HCT116 (cell line): ENCODE measurements at regions not wholly inside any gene's neighbourhood (a gene's known extent, or its start where the extent isn't known, plus 50 kb on each side); places are given as distances from the start of the nearest gene placed in this dataset.
"Not testable (repeated sequence)": the region's sequence is repeated elsewhere in the genome, so short reads cannot be mapped to it uniquely, and the experiment has no call there.

ENCODE experiments used
- ATAC-seq: fragments of 200-7000 bp; cut with Tn5 transposase; 2 replicates; pipeline ENCODE4 v1.9.1; 2020; ENCODE audit warnings: mild to moderate bottlenecking, moderate library complexity
- BruUV-seq: library from RNA; stranded (reverse); fragments of 400-500 nt; replicated peaks from 2 replicates; lab custom pipeline; 2021; lab: Mats Ljungman, UMichigan
- CTCF ChIA-PET: fragments of 300-600 bp; sonication (Branson Sonifier 250); formaldehyde crosslinking; loops from one replicate; lab custom pipeline; 2021; ENCODE audit warnings: antibody characterized with exemption; lab: Charles Lee
- POLR2A ChIA-PET: fragments of 300-600, 350-600 bp; sonication (Branson Sonifier 250); formaldehyde crosslinking; loops from one replicate; lab custom pipeline; 2021; ENCODE audit warnings: antibody characterized with exemption; lab: Charles Lee
- RAD21 ChIA-PET, 2 experiments: fragments of 300-600 bp; sonication (Branson Sonifier 250); formaldehyde crosslinking; loops; one replicate each; lab custom pipeline; 2023; ENCODE audit warnings: low total read pairs in 2 of 2; ENCODE audit not compliant: uncharacterized antibody in 2 of 2, unreplicated experiment in 2 of 2, low non-redundant PET in 1 of 2; lab: Charles Lee
- DNase-seq: peaks from one replicate; pipeline ENCODE4 v3.0.0-alpha.2; 2010; ENCODE audit warnings: low read depth, low spot score
- H2AFZ ChIP-seq: fragments of 200-600 bp; shearing (Covaris generic), sonication (generic); 2 replicates; pipeline ENCODE4 v1.6.1; 2017; ENCODE audit warnings: low read depth, mixed run types, mixed read lengths, antibody characterized with exemption, low read length; ENCODE audit not compliant: poor library complexity, severe bottlenecking
- H3K27ac ChIP-seq: 2 replicates; pipeline ENCODE4 v1.5.1; 2012; ENCODE audit warnings: low read depth, low read length
- H3K27me3 ChIP-seq: fragments of 200-600 bp; sonication (generic); 2 replicates; pipeline ENCODE4 v1.6.1; 2016; ENCODE audit warnings: mixed run types, low read length, mixed read lengths; ENCODE audit not compliant: insufficient read depth
- H3K36me3 ChIP-seq, 2 experiments: fragments of 200-500 bp in 1 of 2; fragments of 200-600 bp in 1 of 2; sonication (Bioruptor generic) in 1 of 2; sonication (generic) in 1 of 2; 2 replicates each; pipeline versions ENCODE4 v1.5.1 to v1.6.1; 2014 to 2016; ENCODE audit warnings: low read length in 2 of 2, inconsistent platforms in 1 of 2, mixed read lengths in 1 of 2, mixed run types in 1 of 2; ENCODE audit not compliant: insufficient read depth in 2 of 2, control insufficient read depth in 1 of 2
- H3K4me1 ChIP-seq, 2 experiments: fragments of 200-600 bp in 1 of 2; sonication (generic) in 1 of 2; 2 replicates each; pipeline versions ENCODE4 v1.5.1 to v1.6.1; 2012 to 2017; ENCODE audit warnings: low read length in 2 of 2, inconsistent platforms in 1 of 2, mild to moderate bottlenecking in 1 of 2, mixed read lengths in 1 of 2, mixed run types in 1 of 2, moderate library complexity in 1 of 2; ENCODE audit not compliant: insufficient read depth in 2 of 2, control insufficient read depth in 1 of 2
- H3K4me2 ChIP-seq: fragments of 200-600 bp; sonication (generic); 2 replicates; pipeline ENCODE4 v1.6.1; 2017; ENCODE audit warnings: mixed run types, low read length, mixed read lengths
- H3K4me3 ChIP-seq, 2 experiments: fragments of 200-600 bp in 1 of 2; sonication (generic) in 1 of 2; replicated peaks in 1 of 2; 2 replicates each; pipeline ENCODE4 v1.5.1; 2011 to 2016; ENCODE audit warnings: low read length in 2 of 2, control low read depth in 1 of 2, low read depth in 1 of 2, mild to moderate bottlenecking in 1 of 2, mixed read lengths in 1 of 2, mixed run types in 1 of 2
- H3K79me2 ChIP-seq: fragments of 200-600 bp; sonication (generic); 2 replicates; pipeline ENCODE4 v1.6.1; 2017; ENCODE audit warnings: mild to moderate bottlenecking, mixed run types, low read length, moderate library complexity, mixed read lengths; ENCODE audit not compliant: insufficient read depth
- H3K9ac ChIP-seq: fragments of 200-600 bp; sonication (generic); 2 replicates; pipeline ENCODE4 v1.6.1; 2016; ENCODE audit warnings: low read length, mixed read lengths
- H3K9me2 ChIP-seq: fragments of 200-600 bp; sonication (generic), shearing (Covaris generic); 2 replicates; pipeline ENCODE4 v1.6.1; 2017; ENCODE audit warnings: mixed run types, mild to moderate bottlenecking, moderate library complexity; ENCODE audit not compliant: insufficient read depth
- H3K9me3 ChIP-seq, 2 experiments: fragments of 200-500 bp in 1 of 2; fragments of 200-600 bp in 1 of 2; sonication (Bioruptor generic) in 1 of 2; sonication (generic) in 1 of 2; 2 replicates each; pipeline ENCODE4 v1.6.1; 2014 to 2017; ENCODE audit warnings: low read length in 2 of 2, mixed read lengths in 2 of 2, inconsistent platforms in 1 of 2, low read depth in 1 of 2, mild to moderate bottlenecking in 1 of 2, mixed run types in 1 of 2, moderate library complexity in 1 of 2; ENCODE audit not compliant: control insufficient read depth in 1 of 2, insufficient read depth in 1 of 2
- H4K20me1 ChIP-seq: fragments of 200-600 bp; sonication (generic), shearing (Covaris generic); 2 replicates; pipeline ENCODE4 v1.6.1; 2017; ENCODE audit warnings: mixed run types, mild to moderate bottlenecking, moderate library complexity; ENCODE audit not compliant: insufficient read depth
- CBX3 ChIP-seq: IDR thresholded peaks from 2 replicates; pipeline ENCODE4 v1.6.1; 2012; ENCODE audit warnings: low read depth
- CEBPB ChIP-seq: IDR thresholded peaks from 2 replicates; pipeline ENCODE4 v1.6.1; 2012; ENCODE audit warnings: low read depth
- EGR1 ChIP-seq: IDR thresholded peaks from 2 replicates; pipeline ENCODE4 v1.6.1; 2012; ENCODE audit warnings: low read depth
- EZH2 ChIP-seq: fragments of 200-600 bp; sonication (generic); IDR thresholded peaks from 2 replicates; pipeline ENCODE4 v1.6.1; 2017; ENCODE audit warnings: antibody characterized with exemption, mixed run types
- EZH2phosphoT487 ChIP-seq: fragments of 200-600 bp; IDR thresholded peaks from 2 replicates; pipeline ENCODE4 v1.6.1; 2018; ENCODE audit warnings: antibody characterized with exemption, borderline replicate concordance
- FOSL1 ChIP-seq: IDR thresholded peaks from 2 replicates; pipeline ENCODE4 v1.6.1; 2012; ENCODE audit warnings: low read depth
- POLR2AphosphoS5 ChIP-seq: IDR thresholded peaks from 2 replicates; pipeline ENCODE4 v1.6.1; 2011; ENCODE audit warnings: mild to moderate bottlenecking, low read depth, low read length, moderate library complexity
- RAD21 ChIP-seq: IDR thresholded peaks from 2 replicates; pipeline ENCODE4 v1.6.1; 2012; ENCODE audit warnings: low read depth, mild to moderate bottlenecking
- SP1 ChIP-seq: IDR thresholded peaks from 2 replicates; pipeline ENCODE4 v1.6.1; 2012; ENCODE audit warnings: low read depth
- SRF ChIP-seq: IDR thresholded peaks from 2 replicates; pipeline ENCODE4 v1.6.1; 2012; ENCODE audit warnings: low read depth
- YY1 ChIP-seq: IDR thresholded peaks from 2 replicates; pipeline ENCODE4 v1.6.1; 2011; ENCODE audit warnings: low read length, low read depth, moderate library complexity, mild to moderate bottlenecking; ENCODE audit not compliant: insufficient replicate concordance; ENCODE audit errors: extremely low read depth
- ZFX ChIP-seq: fragments of 450-650 bp; IDR thresholded peaks from 2 replicates; pipeline ENCODE4 v1.6.1; 2017
- ZNF274 ChIP-seq: fragments of 200-500 bp; sonication (Bioruptor generic); IDR thresholded peaks from 2 replicates; pipeline ENCODE4 v1.6.1; 2014; ENCODE audit warnings: mild to moderate bottlenecking, low read depth, low read length, inconsistent platforms
- intact Hi-C: fragments of 100-400 bp; cut with micrococcal nuclease; formaldehyde crosslinking; loops from 2 replicates; pipeline ENCODE4 v1.10.0; 2022
- TF ChIP-seq, protein P1 (sequence below): IDR thresholded peaks from 2 replicates; pipeline ENCODE4 v1.6.1; 2012; ENCODE audit warnings: low read depth

DNA sequence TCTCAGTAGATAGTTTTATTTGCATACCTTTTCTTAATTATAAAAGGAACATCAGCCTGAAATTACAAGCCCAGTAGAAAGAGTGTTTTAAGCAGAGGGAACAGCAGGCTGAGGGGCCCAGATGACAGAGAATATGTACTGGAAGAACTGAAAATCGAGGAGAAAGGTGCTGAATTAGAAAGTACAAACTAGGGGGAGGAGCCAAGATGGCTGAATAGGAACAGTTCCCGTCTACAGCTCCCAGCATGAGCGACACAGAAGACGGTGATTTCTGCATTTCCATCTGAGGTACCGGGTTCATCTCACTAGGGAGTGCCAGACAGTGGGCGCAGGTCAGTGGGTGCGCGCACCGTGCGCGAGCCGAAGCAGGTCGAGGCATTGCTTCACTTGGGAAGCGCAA, 64.1 kb upstream of the OR5P2 start:
- H3K4me1 ChIP-seq, H3K4me2 ChIP-seq, H3K36me3 ChIP-seq, ATAC-seq, intact Hi-C loops, H3K79me2 ChIP-seq, DNase-seq, H3K9me3 ChIP-seq, H3K9me2 ChIP-seq, H3K9ac ChIP-seq, H2AFZ ChIP-seq, POLR2A ChIA-PET, H3K4me3 ChIP-seq, BruUV-seq, H3K27ac ChIP-seq, RAD21 ChIA-PET, H4K20me1 ChIP-seq, CTCF ChIA-PET: not testable (repeated sequence)
- peaks cover 17% of the 10 kb centered on the region for H3K27me3 ChIP-seq

DNA sequence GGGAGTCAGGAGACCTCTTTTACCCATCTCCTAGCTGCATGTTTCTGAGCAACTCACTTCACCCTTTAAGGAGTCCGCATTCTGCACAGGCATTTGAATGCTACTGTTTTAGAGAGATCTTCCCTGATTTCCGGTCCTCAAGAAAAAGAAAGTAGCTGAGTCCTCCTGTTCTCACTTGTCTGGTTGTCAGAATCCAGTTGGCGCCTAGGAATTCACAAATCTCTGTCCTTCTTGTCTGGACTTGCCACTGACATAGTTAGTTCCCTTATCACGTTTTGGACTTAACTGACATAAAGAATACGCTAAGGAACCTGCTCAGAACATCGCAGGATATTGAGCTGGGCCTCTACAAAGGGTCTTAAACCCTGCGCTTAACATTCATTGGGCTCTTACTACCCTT, 61.3 kb upstream of the OR5P2 start:
- BruUV-seq = no TSS peak
- Histone ChIP-seq H3K79me2 (no peaks in the 10 kb centered on the region), H3K9me2 (no peaks in the 10 kb centered on the region), H3K4me3 (no peak overlapping the region), H3K9me3 (no peaks in the 10 kb centered on the region), H4K20me1 (peaks cover 3% of the 10 kb centered on the region; the same call in 1 of the 2 replicates), H3K4me1 (no peaks in the 10 kb centered on the region), H3K9ac (no peak overlapping the region), H3K27ac (no peak overlapping the region), H3K4me2 (no peak overlapping the region), H3K36me3 (no peaks in the 10 kb centered on the region), H3K27me3 (peaks cover 38% of the 10 kb centered on the region), H2AFZ (no peak overlapping the region)
- ChIA-PET POLR2A (no interaction called here), CTCF (no interaction called here), RAD21 (no interaction called here)
- no peak for ATAC-seq
- intact Hi-C loops = no loop called here
- TF ChIP-seq CBX3 (no peak), EZH2 (no peak), CEBPB (no peak), RAD21 (no peak), FOSL1 (no peak), POLR2AphosphoS5 (no peak), ZNF274 (no peak), YY1 (no peak), EGR1 (no peak), ZFX (no peak), EZH2phosphoT487 (no peak), SP1 (no peak), SRF (no peak)
- TF ChIP-seq, protein P1, sequence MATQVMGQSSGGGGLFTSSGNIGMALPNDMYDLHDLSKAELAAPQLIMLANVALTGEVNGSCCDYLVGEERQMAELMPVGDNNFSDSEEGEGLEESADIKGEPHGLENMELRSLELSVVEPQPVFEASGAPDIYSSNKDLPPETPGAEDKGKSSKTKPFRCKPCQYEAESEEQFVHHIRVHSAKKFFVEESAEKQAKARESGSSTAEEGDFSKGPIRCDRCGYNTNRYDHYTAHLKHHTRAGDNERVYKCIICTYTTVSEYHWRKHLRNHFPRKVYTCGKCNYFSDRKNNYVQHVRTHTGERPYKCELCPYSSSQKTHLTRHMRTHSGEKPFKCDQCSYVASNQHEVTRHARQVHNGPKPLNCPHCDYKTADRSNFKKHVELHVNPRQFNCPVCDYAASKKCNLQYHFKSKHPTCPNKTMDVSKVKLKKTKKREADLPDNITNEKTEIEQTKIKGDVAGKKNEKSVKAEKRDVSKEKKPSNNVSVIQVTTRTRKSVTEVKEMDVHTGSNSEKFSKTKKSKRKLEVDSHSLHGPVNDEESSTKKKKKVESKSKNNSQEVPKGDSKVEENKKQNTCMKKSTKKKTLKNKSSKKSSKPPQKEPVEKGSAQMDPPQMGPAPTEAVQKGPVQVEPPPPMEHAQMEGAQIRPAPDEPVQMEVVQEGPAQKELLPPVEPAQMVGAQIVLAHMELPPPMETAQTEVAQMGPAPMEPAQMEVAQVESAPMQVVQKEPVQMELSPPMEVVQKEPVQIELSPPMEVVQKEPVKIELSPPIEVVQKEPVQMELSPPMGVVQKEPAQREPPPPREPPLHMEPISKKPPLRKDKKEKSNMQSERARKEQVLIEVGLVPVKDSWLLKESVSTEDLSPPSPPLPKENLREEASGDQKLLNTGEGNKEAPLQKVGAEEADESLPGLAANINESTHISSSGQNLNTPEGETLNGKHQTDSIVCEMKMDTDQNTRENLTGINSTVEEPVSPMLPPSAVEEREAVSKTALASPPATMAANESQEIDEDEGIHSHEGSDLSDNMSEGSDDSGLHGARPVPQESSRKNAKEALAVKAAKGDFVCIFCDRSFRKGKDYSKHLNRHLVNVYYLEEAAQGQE = no peak
- no peak for DNase-seq
